DND-41 (cell line): ENCODE measurements at regions not wholly inside any gene's neighbourhood (a gene's known extent, or its start where the extent isn't known, plus 50 kb on each side); places are given as distances from the start of the nearest gene placed in this dataset.

Experiments
- EZH2 ChIP-seq: IDR thresholded peaks from 3 replicates; pipeline ENCODE4 v1.6.1; 2012; ENCODE audit warnings: borderline replicate concordance, low read depth, mild to moderate bottlenecking, moderate library complexity, low read length, inconsistent platforms; ENCODE audit not compliant: severe bottlenecking
- TF ChIP-seq, protein P1 (sequence below): IDR thresholded peaks from 2 replicates; pipeline ENCODE4 v1.5.1; 2012; ENCODE audit warnings: borderline replicate concordance, low read length, moderate library complexity, mild to moderate bottlenecking; ENCODE audit not compliant: poor library complexity, severe bottlenecking; ENCODE audit errors: extremely low read depth

GRCh38 chr6:79781916-79782315 is 150.8 kb downstream of the SH3BGRL2 start:
- TF ChIP-seq, protein P1, sequence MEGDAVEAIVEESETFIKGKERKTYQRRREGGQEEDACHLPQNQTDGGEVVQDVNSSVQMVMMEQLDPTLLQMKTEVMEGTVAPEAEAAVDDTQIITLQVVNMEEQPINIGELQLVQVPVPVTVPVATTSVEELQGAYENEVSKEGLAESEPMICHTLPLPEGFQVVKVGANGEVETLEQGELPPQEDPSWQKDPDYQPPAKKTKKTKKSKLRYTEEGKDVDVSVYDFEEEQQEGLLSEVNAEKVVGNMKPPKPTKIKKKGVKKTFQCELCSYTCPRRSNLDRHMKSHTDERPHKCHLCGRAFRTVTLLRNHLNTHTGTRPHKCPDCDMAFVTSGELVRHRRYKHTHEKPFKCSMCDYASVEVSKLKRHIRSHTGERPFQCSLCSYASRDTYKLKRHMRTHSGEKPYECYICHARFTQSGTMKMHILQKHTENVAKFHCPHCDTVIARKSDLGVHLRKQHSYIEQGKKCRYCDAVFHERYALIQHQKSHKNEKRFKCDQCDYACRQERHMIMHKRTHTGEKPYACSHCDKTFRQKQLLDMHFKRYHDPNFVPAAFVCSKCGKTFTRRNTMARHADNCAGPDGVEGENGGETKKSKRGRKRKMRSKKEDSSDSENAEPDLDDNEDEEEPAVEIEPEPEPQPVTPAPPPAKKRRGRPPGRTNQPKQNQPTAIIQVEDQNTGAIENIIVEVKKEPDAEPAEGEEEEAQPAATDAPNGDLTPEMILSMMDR = no peak
- TF ChIP-seq EZH2 = no peak
